ENCODE measurements at regions not wholly inside any gene's neighbourhood (a gene's known extent, or its start where the extent isn't known, plus 50 kb on each side); places are given as distances from the start of the nearest gene placed in this dataset.
"Not testable (repeated sequence)": the region's sequence is repeated elsewhere in the genome, so short reads cannot be mapped to it uniquely, and the experiment has no call there.

DNA sequence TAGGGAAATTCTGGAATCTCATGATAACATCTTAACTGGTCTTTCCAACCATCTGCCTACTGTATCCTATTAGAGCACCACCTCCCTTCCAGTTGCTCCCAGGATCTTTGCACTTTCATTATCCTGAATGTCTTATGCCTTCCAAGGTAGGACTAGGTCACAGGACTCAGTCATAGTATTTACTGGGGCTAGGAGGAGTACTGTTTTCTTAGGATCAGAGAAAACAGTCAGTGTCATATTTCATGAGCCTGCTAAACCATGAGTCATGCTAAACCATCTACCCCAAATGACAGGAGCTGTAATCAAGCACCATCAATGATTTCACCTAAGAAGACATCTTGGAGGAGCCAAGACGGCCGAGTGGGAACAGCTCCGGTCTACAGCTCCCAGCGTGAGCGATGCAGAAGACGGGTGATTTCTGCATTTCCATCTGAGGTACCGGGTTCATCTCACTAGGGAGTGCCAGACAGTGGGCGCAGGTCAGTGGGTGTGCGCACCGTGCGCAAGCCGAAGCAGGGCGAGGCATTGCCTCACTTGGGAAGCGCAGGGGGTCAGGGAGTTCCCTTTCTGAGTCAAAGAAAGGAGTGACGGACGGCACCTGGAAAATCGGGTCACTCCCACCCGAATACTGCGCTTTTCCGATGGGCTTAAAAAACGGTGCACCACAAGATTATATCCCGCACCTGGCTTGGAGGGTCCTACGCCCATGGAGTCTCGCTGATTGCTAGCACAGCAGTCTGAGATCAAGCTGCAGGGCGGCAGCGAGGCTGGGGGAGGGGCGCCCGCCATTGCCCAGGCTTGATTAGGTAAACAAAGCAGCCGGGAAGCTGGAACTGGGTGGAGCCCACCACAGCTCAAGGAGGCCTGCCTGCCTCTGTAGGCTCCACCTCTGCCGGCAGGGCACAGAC lies 1439.2 kb upstream of the ACVR2A start:
- TF ChIP-seq, protein P1, sequence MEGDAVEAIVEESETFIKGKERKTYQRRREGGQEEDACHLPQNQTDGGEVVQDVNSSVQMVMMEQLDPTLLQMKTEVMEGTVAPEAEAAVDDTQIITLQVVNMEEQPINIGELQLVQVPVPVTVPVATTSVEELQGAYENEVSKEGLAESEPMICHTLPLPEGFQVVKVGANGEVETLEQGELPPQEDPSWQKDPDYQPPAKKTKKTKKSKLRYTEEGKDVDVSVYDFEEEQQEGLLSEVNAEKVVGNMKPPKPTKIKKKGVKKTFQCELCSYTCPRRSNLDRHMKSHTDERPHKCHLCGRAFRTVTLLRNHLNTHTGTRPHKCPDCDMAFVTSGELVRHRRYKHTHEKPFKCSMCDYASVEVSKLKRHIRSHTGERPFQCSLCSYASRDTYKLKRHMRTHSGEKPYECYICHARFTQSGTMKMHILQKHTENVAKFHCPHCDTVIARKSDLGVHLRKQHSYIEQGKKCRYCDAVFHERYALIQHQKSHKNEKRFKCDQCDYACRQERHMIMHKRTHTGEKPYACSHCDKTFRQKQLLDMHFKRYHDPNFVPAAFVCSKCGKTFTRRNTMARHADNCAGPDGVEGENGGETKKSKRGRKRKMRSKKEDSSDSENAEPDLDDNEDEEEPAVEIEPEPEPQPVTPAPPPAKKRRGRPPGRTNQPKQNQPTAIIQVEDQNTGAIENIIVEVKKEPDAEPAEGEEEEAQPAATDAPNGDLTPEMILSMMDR (conservative IDR thresholded peaks at IDR 0.05; ENCODE audit: low read depth, low read length) = not testable (repeated sequence)
- not testable (repeated sequence) for TF ChIP-seq EZH2 (IDR thresholded peaks at IDR 0.05; ENCODE audit: borderline replicate concordance, low read depth, low read length, poor library complexity, severe bottlenecking)
